ENCODE measurements at regions not wholly inside any gene's neighbourhood (a gene's known extent, or its start where the extent isn't known, plus 50 kb on each side); places are given as distances from the start of the nearest gene placed in this dataset.

DNA sequence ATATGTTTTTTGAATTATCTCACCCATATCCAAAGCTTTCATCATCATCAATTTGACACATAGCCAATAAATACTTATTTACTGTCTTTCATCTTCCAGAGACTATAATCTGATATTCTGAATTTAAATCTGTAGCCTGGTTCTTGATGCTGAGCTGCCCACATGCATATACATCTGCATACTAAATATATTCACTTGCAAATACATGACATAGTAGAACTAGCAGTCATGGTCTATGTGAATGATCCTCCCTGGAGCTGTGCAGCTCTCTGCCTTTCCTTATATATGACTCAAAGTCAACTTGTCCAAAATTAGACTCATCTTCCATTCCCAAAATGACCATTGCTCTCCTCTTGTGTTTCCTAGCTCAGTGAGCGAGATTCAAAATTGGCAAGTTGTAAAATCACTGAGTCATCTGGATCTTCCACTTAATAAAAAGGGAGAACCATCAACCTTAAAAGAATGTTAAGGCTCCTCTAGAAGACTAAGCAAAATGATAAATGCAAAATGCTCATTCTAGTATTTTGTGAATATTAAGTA is 448.2 kb downstream of the PPARGC1A start:
- H3K27ac ChIP-seq: no peak overlapping the region
- H2AFZ ChIP-seq (ENCODE audit: low read depth): no peak overlapping the region

DNA sequence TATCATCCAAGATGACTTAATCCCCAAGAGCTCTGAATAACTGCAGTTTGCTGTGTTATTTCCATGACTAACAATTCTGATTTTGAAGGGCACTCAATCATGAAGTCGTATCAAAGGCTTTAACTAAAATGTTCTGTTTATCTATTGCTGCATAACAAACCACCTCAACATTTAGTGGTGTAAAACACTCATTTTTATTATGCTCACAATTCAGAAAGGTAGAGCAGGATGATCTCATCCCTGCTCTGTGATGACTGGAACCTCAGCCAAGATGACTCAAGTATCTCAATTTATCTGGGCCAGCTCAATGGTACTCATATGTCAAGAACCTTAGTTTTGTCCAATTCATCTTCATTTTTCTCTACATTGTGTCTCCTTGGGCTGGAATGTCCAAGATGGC is 451.1 kb downstream of the PPARGC1A start:
- H3K27ac ChIP-seq: no peak overlapping the region
- H3K4me3 ChIP-seq (IDR thresholded peaks at IDR 0.05; ENCODE audit: insufficient read depth, low read depth, low read length): no peak overlapping the region
- TF ChIP-seq, protein P1, sequence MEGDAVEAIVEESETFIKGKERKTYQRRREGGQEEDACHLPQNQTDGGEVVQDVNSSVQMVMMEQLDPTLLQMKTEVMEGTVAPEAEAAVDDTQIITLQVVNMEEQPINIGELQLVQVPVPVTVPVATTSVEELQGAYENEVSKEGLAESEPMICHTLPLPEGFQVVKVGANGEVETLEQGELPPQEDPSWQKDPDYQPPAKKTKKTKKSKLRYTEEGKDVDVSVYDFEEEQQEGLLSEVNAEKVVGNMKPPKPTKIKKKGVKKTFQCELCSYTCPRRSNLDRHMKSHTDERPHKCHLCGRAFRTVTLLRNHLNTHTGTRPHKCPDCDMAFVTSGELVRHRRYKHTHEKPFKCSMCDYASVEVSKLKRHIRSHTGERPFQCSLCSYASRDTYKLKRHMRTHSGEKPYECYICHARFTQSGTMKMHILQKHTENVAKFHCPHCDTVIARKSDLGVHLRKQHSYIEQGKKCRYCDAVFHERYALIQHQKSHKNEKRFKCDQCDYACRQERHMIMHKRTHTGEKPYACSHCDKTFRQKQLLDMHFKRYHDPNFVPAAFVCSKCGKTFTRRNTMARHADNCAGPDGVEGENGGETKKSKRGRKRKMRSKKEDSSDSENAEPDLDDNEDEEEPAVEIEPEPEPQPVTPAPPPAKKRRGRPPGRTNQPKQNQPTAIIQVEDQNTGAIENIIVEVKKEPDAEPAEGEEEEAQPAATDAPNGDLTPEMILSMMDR (conservative IDR thresholded peaks at IDR 0.05; ENCODE audit: low read depth, low read length): no peak
- no peaks in the 10 kb centered on the region for H4K20me1 ChIP-seq (ENCODE audit: insufficient read depth)
- H3K9ac ChIP-seq: no peak overlapping the region
- H3K4me2 ChIP-seq: no peak overlapping the region
- H3K36me3 ChIP-seq (ENCODE audit: insufficient read depth): no peaks in the 10 kb centered on the region
- H3K27me3 ChIP-seq (ENCODE audit: insufficient read depth, low read depth): no peaks in the 10 kb centered on the region
- H3K4me1 ChIP-seq (ENCODE audit: low read depth, poor library complexity, severe bottlenecking): no peaks in the 10 kb centered on the region
- no peak overlapping the region for H2AFZ ChIP-seq (ENCODE audit: low read depth)
- no peaks in the 10 kb centered on the region for H3K79me2 ChIP-seq (ENCODE audit: insufficient read depth, low read depth)

More for the DNA sequence above, 448.2 kb downstream of the PPARGC1A start:
- H4K20me1 ChIP-seq (ENCODE audit: insufficient read depth): no peaks in the 10 kb centered on the region
- no peaks in the 10 kb centered on the region for H3K79me2 ChIP-seq (ENCODE audit: insufficient read depth, low read depth)
- H3K36me3 ChIP-seq (ENCODE audit: insufficient read depth): no peaks in the 10 kb centered on the region
- no peak overlapping the region for H3K9ac ChIP-seq
- TF ChIP-seq, protein P1 (conservative IDR thresholded peaks at IDR 0.05; ENCODE audit: low read depth, low read length): no peak
- H3K4me3 ChIP-seq (IDR thresholded peaks at IDR 0.05; ENCODE audit: insufficient read depth, low read depth, low read length): no peak overlapping the region
- H3K4me2 ChIP-seq: no peak overlapping the region
- no peaks in the 10 kb centered on the region for H3K27me3 ChIP-seq (ENCODE audit: insufficient read depth, low read depth)
- H3K4me1 ChIP-seq (ENCODE audit: low read depth, poor library complexity, severe bottlenecking): no peaks in the 10 kb centered on the region

DNA sequence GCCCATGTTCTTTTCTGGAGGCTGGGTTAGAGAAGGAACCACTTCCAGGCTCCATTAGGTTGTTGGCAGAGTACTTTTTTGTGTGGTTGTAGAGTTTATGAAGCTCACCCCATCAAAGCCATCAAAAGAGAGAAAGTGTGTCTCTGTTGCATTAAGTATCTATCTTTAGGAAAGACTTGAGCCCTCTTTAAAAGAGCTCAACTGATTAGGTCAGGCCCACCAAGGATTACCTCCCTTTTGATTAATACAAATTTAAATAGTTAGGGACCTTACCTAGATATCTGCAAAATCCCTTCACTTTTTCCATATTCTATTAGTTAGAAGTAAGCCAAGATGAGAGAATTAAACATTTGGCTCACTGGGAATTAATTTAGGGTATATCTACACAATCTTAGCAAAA is 460.4 kb downstream of the PPARGC1A start:
- no peaks in the 10 kb centered on the region for H3K27me3 ChIP-seq (ENCODE audit: insufficient read depth, low read depth)
- no peak overlapping the region for H3K4me3 ChIP-seq (IDR thresholded peaks at IDR 0.05; ENCODE audit: insufficient read depth, low read depth, low read length)
- H3K36me3 ChIP-seq (ENCODE audit: insufficient read depth): no peaks in the 10 kb centered on the region
- H3K4me2 ChIP-seq: no peak overlapping the region
- no peak overlapping the region for H3K27ac ChIP-seq
- H4K20me1 ChIP-seq (ENCODE audit: insufficient read depth): no peaks in the 10 kb centered on the region
- no peak overlapping the region for H3K9ac ChIP-seq
- H2AFZ ChIP-seq (ENCODE audit: low read depth): no peak overlapping the region
- TF ChIP-seq, protein P1 (conservative IDR thresholded peaks at IDR 0.05; ENCODE audit: low read depth, low read length): no peak
- H3K4me1 ChIP-seq (ENCODE audit: low read depth, poor library complexity, severe bottlenecking): no peaks in the 10 kb centered on the region
- H3K79me2 ChIP-seq (ENCODE audit: insufficient read depth, low read depth): no peaks in the 10 kb centered on the region

DNA sequence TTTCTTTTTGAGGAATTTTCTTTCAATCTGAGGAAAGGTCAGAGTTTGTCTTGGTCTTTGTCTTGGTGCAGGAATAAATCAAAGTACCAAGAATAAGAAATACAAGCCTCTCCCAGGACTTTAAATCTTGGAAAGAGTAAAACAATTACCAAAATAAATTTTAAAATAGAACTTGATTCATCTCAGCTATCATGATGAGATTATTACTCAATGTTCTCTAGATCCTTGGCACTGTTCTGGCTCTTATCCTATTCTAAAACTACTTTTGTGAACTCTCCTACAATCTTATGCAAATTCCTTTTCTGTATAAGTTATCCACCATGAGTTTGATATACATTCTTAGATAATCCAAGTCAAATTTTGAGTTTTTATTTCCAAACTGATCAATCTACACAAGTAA is 464.3 kb downstream of the PPARGC1A start:
- H3K36me3 ChIP-seq (ENCODE audit: insufficient read depth): no peaks in the 10 kb centered on the region
- H3K79me2 ChIP-seq (ENCODE audit: insufficient read depth, low read depth): no peaks in the 10 kb centered on the region
- no peaks in the 10 kb centered on the region for H3K4me1 ChIP-seq (ENCODE audit: low read depth, poor library complexity, severe bottlenecking)
- no peaks in the 10 kb centered on the region for H4K20me1 ChIP-seq (ENCODE audit: insufficient read depth)
- H3K4me2 ChIP-seq: no peak overlapping the region
- H3K9ac ChIP-seq: no peak overlapping the region
- no peak overlapping the region for H2AFZ ChIP-seq (ENCODE audit: low read depth)
- H3K27me3 ChIP-seq (ENCODE audit: insufficient read depth, low read depth): no peaks in the 10 kb centered on the region
- H3K27ac ChIP-seq: no peak overlapping the region
- TF ChIP-seq, protein P1 (conservative IDR thresholded peaks at IDR 0.05; ENCODE audit: low read depth, low read length): no peak
- H3K4me3 ChIP-seq (IDR thresholded peaks at IDR 0.05; ENCODE audit: insufficient read depth, low read depth, low read length): no peak overlapping the region
